ENCODE measurements at regions not wholly inside any gene's neighbourhood (a gene's known extent, or its start where the extent isn't known, plus 50 kb on each side); places are given as distances from the start of the nearest gene placed in this dataset.

GRCh38 chr1:192949783-192950182 is 109.4 kb downstream of the UCHL5 start:
- Histone ChIP-seq H3K4me3 (ENCODE audit: low read depth, low read length) (no peak overlapping the region), H3K36me3 (ENCODE audit: control insufficient read depth in 2 of 2, insufficient read depth in 1 of 2, low read length in 2 of 2) (no peaks in the 10 kb centered on the region), H3K4me1 (ENCODE audit: control insufficient read depth, insufficient read depth, low read length) (no peaks in the 10 kb centered on the region), H3K9me3 (ENCODE audit: control insufficient read depth, insufficient read depth, low read depth, low read length) (no peaks in the 10 kb centered on the region), H3K27ac (ENCODE audit: extremely low read depth, low read depth, low read length) (no peak overlapping the region)
- POLR2A ChIA-PET: no interaction called here
- CTCF ChIA-PET: interaction anchor here (1.2 kb wide), 1 partner anchor 69 kb away, joined by 3 read pairs; no protein-coding TSS in a partner anchor
- TF ChIP-seq ZNF341 (tag by site-specific recombination; IDR thresholded peaks at IDR 0.05; ENCODE audit: low read depth): no peak
- no peak for TF ChIP-seq SETDB1 (IDR thresholded peaks at IDR 0.05; ENCODE audit: insufficient read length, low read length)
- no peak for TF ChIP-seq ZNF157 (tag by site-specific recombination; IDR thresholded peaks at IDR 0.05)
- TF ChIP-seq ZBTB11 (tag by site-specific recombination; conservative IDR thresholded peaks at IDR 0.05; ENCODE audit: low read depth): no peak
- TF ChIP-seq ZNF423 (tag by site-specific recombination; IDR thresholded peaks at IDR 0.05): no peak

DNA sequence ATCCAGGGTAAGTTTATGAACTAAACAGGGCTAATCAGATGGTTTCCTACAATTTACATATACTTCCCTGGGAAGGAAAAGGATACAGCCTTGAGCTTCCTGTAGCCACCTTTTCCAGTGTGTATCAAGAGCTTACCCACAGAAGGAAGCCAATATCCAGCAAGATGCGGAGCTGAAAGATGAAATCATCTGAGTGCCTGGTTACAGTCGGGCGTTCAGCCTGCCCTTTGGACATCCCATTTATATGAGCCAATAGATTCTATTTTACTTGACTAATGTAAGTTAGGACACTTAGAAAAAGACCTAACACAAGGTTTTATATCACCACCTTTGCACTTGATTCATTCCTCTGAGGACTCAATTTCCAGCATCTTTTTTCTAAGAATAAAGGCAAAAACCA is 108.2 kb downstream of the UCHL5 start:
- Histone ChIP-seq H3K4me1 (ENCODE audit: control insufficient read depth, insufficient read depth, low read length) (no peaks in the 10 kb centered on the region), H3K9me3 (ENCODE audit: control insufficient read depth, insufficient read depth, low read depth, low read length) (no peaks in the 10 kb centered on the region), H3K4me3 (ENCODE audit: low read depth, low read length) (no peak overlapping the region), H3K27ac (ENCODE audit: extremely low read depth, low read depth, low read length) (no peak overlapping the region), H3K36me3 (ENCODE audit: control insufficient read depth in 2 of 2, insufficient read depth in 1 of 2, low read length in 2 of 2) (no peaks in the 10 kb centered on the region)
- TF ChIP-seq BCL11B (tag by site-specific recombination; IDR thresholded peaks at IDR 0.05; ENCODE audit: low read depth) (no peak), ZNF548 (tag by site-specific recombination; IDR thresholded peaks at IDR 0.05) (no peak), ZNF146 (tag by site-specific recombination; IDR thresholded peaks at IDR 0.05) (no peak), ZNF830 (tag by site-specific recombination; IDR thresholded peaks at IDR 0.05; ENCODE audit: low read depth) (no peak), ZNF16 (tag by site-specific recombination; IDR thresholded peaks at IDR 0.05; ENCODE audit: low read depth) (no peak), ZNF639 (tag by site-specific recombination; IDR thresholded peaks at IDR 0.05) (no peak)
- TF ChIP-seq, protein P1, sequence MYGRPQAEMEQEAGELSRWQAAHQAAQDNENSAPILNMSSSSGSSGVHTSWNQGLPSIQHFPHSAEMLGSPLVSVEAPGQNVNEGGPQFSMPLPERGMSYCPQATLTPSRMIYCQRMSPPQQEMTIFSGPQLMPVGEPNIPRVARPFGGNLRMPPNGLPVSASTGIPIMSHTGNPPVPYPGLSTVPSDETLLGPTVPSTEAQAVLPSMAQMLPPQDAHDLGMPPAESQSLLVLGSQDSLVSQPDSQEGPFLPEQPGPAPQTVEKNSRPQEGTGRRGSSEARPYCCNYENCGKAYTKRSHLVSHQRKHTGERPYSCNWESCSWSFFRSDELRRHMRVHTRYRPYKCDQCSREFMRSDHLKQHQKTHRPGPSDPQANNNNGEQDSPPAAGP (tag by site-specific recombination; IDR thresholded peaks at IDR 0.05): no peak
- ChIA-PET CTCF (no interaction called here), POLR2A (no interaction called here)

- H3K36me3 ChIP-seq (ENCODE audit: control insufficient read depth in 2 of 2, insufficient read depth in 1 of 2, low read length in 2 of 2): no peaks in the 10 kb centered on the region
- H3K9me3 ChIP-seq (ENCODE audit: control insufficient read depth, insufficient read depth, low read depth, low read length): no peaks in the 10 kb centered on the region
- POLR2A ChIA-PET: no interaction called here
- no peaks in the 10 kb centered on the region for H3K4me1 ChIP-seq (ENCODE audit: control insufficient read depth, insufficient read depth, low read length)
- H3K27ac ChIP-seq (ENCODE audit: extremely low read depth, low read depth, low read length): no peak overlapping the region
- H3K4me3 ChIP-seq (ENCODE audit: low read depth, low read length): no peak overlapping the region
- TF ChIP-seq ZNF26 (tag by site-specific recombination; IDR thresholded peaks at IDR 0.05) (no peak), ZNF843 (tag by site-specific recombination; IDR thresholded peaks at IDR 0.05) (no peak)
- CTCF ChIA-PET: interaction anchor here (0.6 kb wide), 1 partner anchor 84 kb away, joined by 3 read pairs; no protein-coding TSS in a partner anchor
Measured at GRCh38 chr1:192951691-192952460, 107.3 kb downstream of the UCHL5 start.

All from HEK293 (cell line).